ENCODE measurements at regions not wholly inside any gene's neighbourhood (a gene's known extent, or its start where the extent isn't known, plus 50 kb on each side); places are given as distances from the start of the nearest gene placed in this dataset.

DNA sequence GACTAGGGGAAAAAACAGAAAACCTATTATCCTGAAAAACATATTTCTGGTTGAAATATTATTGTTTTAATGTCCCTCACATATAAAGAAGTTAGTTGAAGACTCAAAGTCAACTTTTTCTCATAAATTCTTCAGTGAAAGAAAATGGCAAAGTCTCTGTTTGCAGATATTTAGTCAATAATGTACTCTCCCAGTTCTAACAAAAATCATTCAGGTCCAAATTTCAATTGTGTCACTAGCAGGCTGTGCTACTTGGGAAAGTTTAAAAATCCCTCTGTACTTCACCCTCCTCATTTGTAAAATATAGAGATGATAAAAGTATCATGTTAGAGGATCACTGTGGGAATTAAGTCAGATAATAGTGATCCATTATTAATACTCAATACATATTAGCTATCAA is 496.5 kb downstream of the FSCB start:
- no peak overlapping the region for H3K4me3 ChIP-seq (ENCODE audit: low read depth, low read length)
- H3K27me3 ChIP-seq (replicated peaks), result no peaks in the 10 kb centered on the region
- in situ Hi-C loops (cut with HindIII; ENCODE audit: low pct_ligation_motif_present, low sequenced_read_pairs), result no loop called here
- no peaks in the 10 kb centered on the region for H3K36me3 ChIP-seq (replicated peaks)
- no peak overlapping the region for H3K27ac ChIP-seq
- no peak for DNase-seq
- TF ChIP-seq, protein P1, sequence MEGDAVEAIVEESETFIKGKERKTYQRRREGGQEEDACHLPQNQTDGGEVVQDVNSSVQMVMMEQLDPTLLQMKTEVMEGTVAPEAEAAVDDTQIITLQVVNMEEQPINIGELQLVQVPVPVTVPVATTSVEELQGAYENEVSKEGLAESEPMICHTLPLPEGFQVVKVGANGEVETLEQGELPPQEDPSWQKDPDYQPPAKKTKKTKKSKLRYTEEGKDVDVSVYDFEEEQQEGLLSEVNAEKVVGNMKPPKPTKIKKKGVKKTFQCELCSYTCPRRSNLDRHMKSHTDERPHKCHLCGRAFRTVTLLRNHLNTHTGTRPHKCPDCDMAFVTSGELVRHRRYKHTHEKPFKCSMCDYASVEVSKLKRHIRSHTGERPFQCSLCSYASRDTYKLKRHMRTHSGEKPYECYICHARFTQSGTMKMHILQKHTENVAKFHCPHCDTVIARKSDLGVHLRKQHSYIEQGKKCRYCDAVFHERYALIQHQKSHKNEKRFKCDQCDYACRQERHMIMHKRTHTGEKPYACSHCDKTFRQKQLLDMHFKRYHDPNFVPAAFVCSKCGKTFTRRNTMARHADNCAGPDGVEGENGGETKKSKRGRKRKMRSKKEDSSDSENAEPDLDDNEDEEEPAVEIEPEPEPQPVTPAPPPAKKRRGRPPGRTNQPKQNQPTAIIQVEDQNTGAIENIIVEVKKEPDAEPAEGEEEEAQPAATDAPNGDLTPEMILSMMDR (IDR thresholded peaks at IDR 0.05; ENCODE audit: low read depth, low read length, missing control alignments), result no peak

DNA sequence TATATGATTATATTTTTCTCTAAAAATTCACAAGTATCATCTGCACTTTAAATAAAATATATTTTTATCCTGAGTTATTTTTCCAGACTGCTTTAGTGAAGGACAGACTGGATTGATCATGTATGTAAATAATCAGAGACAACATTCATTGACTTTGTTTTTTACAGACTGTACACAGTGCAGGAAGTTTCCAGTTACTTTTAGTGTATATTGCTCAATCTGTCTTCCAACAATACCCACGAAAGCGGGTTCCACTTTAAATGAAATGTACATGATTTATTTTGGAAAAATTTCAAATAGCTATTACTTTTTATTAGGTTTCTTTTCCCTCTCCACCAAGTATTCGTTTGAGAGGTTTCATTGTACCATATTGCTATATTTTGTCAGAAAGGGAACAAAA is 497.0 kb downstream of the FSCB start:
- Histone ChIP-seq H3K36me3 (replicated peaks) (no peaks in the 10 kb centered on the region), H3K27ac (no peak overlapping the region), H3K27me3 (replicated peaks) (no peaks in the 10 kb centered on the region), H3K4me3 (ENCODE audit: low read depth, low read length) (no peak overlapping the region)
- TF ChIP-seq, protein P1 (IDR thresholded peaks at IDR 0.05; ENCODE audit: low read depth, low read length, missing control alignments), result no peak
- in situ Hi-C loops (cut with HindIII; ENCODE audit: low pct_ligation_motif_present, low sequenced_read_pairs), result no loop called here
- DNase-seq, result no peak

DNA sequence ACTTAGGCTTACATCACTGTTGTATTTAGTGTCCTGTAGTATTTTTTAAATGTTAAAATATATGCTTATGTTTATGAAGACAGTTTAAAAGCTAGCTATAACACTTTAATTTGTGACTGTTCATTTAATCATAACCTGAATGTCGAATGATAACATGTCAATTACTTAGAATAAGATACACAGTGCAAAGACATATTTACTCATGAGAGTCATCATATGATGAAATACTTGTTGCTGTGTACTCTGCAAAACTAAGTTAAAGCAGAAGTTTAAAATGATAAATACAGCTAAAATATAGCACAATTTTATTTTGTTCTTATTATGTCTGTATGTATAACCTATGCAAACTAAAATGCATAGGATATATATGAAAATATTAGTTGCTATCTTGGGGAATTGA is 497.4 kb downstream of the FSCB start:
- Histone ChIP-seq H3K36me3 (replicated peaks) (no peaks in the 10 kb centered on the region), H3K27me3 (replicated peaks) (no peaks in the 10 kb centered on the region), H3K27ac (no peak overlapping the region), H3K4me3 (ENCODE audit: low read depth, low read length) (no peak overlapping the region)
- no peak for DNase-seq
- in situ Hi-C loops (cut with HindIII; ENCODE audit: low pct_ligation_motif_present, low sequenced_read_pairs), result no loop called here
- TF ChIP-seq, protein P1 (IDR thresholded peaks at IDR 0.05; ENCODE audit: low read depth, low read length, missing control alignments), result no peak

DNA sequence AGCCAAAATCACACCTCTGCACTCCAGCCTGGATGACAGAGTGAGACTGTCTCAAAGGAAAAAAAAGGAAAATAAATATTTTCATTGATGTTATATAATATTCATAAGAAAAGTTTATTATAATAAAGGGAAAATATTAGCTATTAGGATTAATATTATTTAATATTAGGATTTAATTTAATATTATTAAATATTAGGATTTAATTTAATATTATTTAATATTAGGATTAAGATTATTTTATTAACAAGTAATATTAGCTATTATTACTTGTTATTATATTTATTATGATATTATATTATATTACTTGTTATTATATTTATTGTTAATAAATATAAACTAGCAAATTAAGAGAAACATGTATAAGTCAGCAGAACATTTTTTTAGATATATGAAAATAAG is 518.1 kb downstream of the FSCB start:
- TF ChIP-seq, protein P1 (IDR thresholded peaks at IDR 0.05; ENCODE audit: low read depth, low read length, missing control alignments), result no peak
- no peaks in the 10 kb centered on the region for H3K36me3 ChIP-seq (replicated peaks)
- DNase-seq, result no peak
- H3K27me3 ChIP-seq (replicated peaks), result no peaks in the 10 kb centered on the region
- H3K27ac ChIP-seq, result no peak overlapping the region
- H3K4me3 ChIP-seq (ENCODE audit: low read depth, low read length), result no peak overlapping the region
- in situ Hi-C loops (cut with HindIII; ENCODE audit: low pct_ligation_motif_present, low sequenced_read_pairs), result no loop called here

DNA sequence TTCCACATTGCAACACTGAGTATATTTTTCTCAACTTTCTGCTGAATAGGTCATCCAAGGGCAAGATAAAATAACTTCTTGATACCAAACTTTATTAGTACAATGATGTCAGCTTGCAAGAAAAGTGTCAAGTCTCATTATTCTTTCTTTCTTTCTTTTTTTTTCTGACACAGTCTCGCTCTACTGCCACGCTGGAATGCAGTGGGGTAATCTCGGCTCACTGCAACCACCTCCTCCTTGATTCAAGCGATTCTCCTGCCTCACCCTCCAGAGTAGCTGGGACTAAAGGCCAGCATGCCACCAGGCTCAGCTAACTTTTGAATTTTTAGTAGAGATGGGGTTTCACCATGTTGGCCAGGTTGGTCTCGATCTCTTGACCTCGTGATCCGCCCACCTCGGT is 523.4 kb downstream of the FSCB start:
- TF ChIP-seq, protein P1 (IDR thresholded peaks at IDR 0.05; ENCODE audit: low read depth, low read length, missing control alignments), result no peak
- no peaks in the 10 kb centered on the region for H3K27me3 ChIP-seq (replicated peaks)
- no peak for DNase-seq
- in situ Hi-C loops (cut with HindIII; ENCODE audit: low pct_ligation_motif_present, low sequenced_read_pairs), result no loop called here
- H3K36me3 ChIP-seq (replicated peaks), result no peaks in the 10 kb centered on the region
- H3K4me3 ChIP-seq (ENCODE audit: low read depth, low read length), result no peak overlapping the region
- H3K27ac ChIP-seq, result no peak overlapping the region

DNA sequence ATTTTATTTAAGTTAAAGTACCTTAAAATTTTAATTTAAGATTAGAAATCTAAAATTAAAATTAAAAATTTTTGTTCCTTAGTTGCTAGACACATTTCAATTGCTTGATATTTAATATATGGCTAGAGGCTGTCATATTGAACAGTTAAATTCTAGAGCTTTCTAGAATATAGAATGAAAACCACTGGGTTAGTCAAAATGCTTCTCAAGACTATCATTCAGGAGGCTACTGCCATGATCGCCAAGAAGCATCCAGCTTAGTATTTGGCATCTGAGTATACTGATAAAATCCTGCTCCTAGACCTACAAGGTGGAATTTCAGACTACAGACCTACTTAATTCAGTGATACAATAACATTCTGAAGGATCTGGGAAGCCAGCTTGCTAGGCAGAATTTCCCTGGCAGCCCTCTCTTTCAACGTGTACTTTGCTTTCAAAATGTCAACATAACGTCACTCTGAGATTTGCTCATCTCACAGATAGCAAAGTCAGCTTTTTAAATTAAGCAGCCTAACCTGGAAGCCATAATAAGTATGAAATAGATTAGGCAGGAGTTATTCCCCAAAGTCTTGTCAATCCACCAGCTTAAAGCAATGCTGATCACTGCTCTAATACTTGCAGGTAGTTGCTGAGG is 525.8 kb downstream of the FSCB start:
- no peak for DNase-seq
- no peak overlapping the region for H3K4me3 ChIP-seq (ENCODE audit: low read depth, low read length)
- H3K27ac ChIP-seq, result no peak overlapping the region
- H3K27me3 ChIP-seq (replicated peaks), result no peaks in the 10 kb centered on the region
- in situ Hi-C loops (cut with HindIII; ENCODE audit: low pct_ligation_motif_present, low sequenced_read_pairs), result no loop called here
- no peaks in the 10 kb centered on the region for H3K36me3 ChIP-seq (replicated peaks)
- TF ChIP-seq, protein P1 (IDR thresholded peaks at IDR 0.05; ENCODE audit: low read depth, low read length, missing control alignments), result no peak
